Frontal cortex (tissue), 4 donors: ENCODE measurements at regions not wholly inside any gene's neighbourhood (a gene's known extent, or its start where the extent isn't known, plus 50 kb on each side); places are given as distances from the start of the nearest gene placed in this dataset. TPM values are rescaled to one million over a fixed set of nuclear protein-coding genes. Genes with fewer than 3 reads are reported as not detected.
"Not testable (repeated sequence)": the region's sequence is repeated elsewhere in the genome, so short reads cannot be mapped to it uniquely, and the experiment has no call there.

Source experiments
- DNase-seq, 2 donors: peaks; one replicate each; pipeline ENCODE4 v3.0.0; 2012; ENCODE audit warnings: low spot score in 2 of 2
- FAIRE-seq: peaks from 2 replicates; lab custom pipeline; 2012; peaks lifted over from hg19 to GRCh38; lab: Jason Lieb, UNC
- small RNA-seq: library from RNA; depleted of rRNA; stranded (forward); fragments of <200 nt; gene quantifications from one replicate; pipeline ENCODE3, GENCODE V24; 2014
- donor health status: control.
- donor health status: control.
- donor health status: control.

- FAIRE-seq (no peak), DNase-seq (no peak)
These were observed 79.1 kb upstream of the MAN1A1 start for GRCh38 chr6:119428633-119429032.

DNA sequence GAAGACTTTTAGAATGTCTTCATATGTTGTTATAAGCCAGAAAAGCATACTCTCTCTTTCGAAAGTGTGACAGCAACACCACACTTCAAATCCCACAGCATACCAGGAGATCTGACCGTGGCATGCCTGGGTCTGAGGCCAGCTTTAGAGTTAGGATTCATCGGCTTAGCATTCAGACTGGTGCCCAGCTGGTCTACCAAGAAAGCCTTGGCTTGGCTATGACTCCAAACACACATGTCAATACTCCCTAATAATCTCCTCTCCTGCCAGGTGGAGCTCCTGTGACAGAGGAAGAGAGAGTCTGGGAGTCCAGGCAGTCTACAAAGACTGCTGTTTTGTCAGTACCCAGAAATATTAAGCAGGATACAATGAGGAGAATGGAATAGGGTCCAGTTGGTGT lies 77.1 kb upstream of the MAN1A1 start:
- FAIRE-seq (no peak), DNase-seq (no peak)

DNA sequence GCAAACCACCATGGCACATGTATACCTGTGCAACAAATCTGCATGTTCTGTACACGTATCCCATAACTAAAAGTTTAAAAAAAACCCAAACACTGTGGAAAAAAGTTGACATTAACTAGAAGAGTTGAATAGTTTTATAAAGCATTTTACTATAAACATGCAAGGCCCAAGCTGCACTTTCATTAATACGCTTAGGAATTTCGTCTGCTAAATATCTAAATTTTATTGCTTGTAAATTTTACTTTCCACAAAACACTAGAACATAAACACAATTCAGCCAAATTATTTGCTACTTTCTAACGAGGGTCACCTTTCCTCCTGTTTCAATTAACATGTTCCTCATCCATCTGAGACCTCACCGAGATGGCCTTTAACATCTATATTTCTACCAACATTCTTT lies 74.4 kb upstream of the MAN1A1 start:
- FAIRE-seq (no peak), DNase-seq (no peak)

GRCh38 chr6:119418084-119418483 lies 68.5 kb upstream of the MAN1A1 start:
- not testable (repeated sequence) for DNase-seq, FAIRE-seq

DNA sequence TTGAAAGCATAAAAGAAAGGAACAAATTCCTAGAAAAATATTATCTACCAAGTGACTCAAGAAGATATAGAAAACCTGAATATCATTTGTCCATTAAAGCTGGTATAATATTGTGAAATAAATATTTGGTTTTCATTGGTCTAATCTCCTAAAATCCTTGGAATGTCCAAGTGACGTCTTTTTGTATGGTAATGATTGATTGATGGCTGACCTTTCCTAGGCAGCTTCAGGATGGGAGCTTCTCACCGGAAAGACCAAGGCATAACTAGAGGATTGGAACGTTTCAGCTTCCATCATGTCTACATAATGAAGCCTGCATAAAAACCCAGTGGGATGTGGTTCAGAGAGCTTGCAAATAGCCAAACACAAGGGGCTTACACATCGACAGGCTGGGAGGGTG lies 57.6 kb upstream of the MAN1A1 start:
- FAIRE-seq, result no peak
- DNase-seq, result no peak

GRCh38 chr6:119405114-119405513 lies 55.6 kb upstream of the MAN1A1 start:
- FAIRE-seq, DNase-seq: not testable (repeated sequence)

Small RNA genes lying in the stretch of these regions (small RNA-seq; reads per million reads assigned to genes)
- gene COX6A1P3, result not detected
- gene MIR3144, result not detected
- gene RNA5SP215, result 0.20 reads per million
- not detected for gene RNU6-214P
